Suprapubic skin (tissue), 4 donors: ENCODE measurements at regions not wholly inside any gene's neighbourhood (a gene's known extent, or its start where the extent isn't known, plus 50 kb on each side); places are given as distances from the start of the nearest gene placed in this dataset.

Experiments
- EP300 ChIP-seq: sonication (generic); formaldehyde crosslinking; IDR thresholded peaks from one replicate; pipeline ENCODE4 v1.6.1; 2017; ENCODE audit warnings: antibody characterized with exemption
- POLR2A ChIP-seq, 2 donors: fragments of 450-650 bp; IDR thresholded peaks; one replicate each; pipeline ENCODE4 v1.6.1; 2017; ENCODE audit warnings: antibody characterized with exemption in 2 of 2, mild to moderate bottlenecking in 2 of 2, moderate library complexity in 2 of 2
- POLR2AphosphoS5 ChIP-seq, 3 donors: sonication (generic); formaldehyde crosslinking; IDR thresholded peaks; one replicate each; pipeline ENCODE4 v1.6.1; 2017; ENCODE audit warnings: antibody characterized with exemption in 3 of 3
- TF ChIP-seq, protein P1 (sequence below), 2 donors: fragments of 200-600 bp in 1 of 2; fragments of 450-650 bp in 1 of 2; sonication (generic) in 1 of 2; IDR thresholded peaks; one replicate each; pipeline ENCODE4 v1.5.1; 2016 to 2019; ENCODE audit warnings: antibody characterized with exemption in 2 of 2, mild to moderate bottlenecking in 1 of 2, moderate library complexity in 1 of 2

DNA sequence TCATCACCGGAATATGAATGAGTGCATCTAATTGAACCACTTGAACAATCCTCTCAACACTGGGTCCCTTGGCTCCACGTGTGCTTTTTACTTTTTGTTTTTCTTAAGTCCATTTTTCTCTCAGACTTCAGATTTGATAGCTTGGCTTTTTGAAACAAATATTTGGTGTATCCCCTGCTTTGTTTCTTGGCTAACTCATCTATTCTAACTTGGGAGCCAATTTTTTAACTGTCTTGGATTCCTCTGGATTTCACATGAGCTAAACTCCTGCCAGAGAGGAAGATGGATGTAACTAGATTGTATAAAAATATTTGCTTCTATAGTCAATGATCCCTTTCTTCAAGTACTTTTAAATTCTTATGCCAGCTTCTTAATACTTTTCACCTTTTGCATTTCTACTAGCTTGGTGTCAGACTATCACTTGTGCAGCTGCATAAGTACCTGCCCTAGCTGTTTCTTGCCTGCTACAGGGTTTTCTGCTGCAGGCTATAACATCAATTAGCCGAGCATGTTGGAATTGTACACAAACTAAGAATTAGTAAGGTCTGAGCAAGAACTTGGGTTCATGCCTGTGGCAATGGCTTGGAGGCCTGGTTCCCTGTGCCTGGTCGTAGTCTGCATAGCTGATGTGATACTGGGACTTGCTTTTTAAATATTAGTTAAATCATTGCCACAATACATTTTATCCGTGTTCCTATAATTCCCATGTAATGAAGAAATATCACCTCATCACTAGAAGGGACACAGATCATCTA, 281.5 kb downstream of the EN1 start:
- TF ChIP-seq, protein P1, sequence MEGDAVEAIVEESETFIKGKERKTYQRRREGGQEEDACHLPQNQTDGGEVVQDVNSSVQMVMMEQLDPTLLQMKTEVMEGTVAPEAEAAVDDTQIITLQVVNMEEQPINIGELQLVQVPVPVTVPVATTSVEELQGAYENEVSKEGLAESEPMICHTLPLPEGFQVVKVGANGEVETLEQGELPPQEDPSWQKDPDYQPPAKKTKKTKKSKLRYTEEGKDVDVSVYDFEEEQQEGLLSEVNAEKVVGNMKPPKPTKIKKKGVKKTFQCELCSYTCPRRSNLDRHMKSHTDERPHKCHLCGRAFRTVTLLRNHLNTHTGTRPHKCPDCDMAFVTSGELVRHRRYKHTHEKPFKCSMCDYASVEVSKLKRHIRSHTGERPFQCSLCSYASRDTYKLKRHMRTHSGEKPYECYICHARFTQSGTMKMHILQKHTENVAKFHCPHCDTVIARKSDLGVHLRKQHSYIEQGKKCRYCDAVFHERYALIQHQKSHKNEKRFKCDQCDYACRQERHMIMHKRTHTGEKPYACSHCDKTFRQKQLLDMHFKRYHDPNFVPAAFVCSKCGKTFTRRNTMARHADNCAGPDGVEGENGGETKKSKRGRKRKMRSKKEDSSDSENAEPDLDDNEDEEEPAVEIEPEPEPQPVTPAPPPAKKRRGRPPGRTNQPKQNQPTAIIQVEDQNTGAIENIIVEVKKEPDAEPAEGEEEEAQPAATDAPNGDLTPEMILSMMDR (IDR thresholded peaks at IDR 0.05) = no peak
- no peak for TF ChIP-seq POLR2A (IDR thresholded peaks at IDR 0.05)
- TF ChIP-seq POLR2AphosphoS5 (IDR thresholded peaks at IDR 0.05) = no peak
- TF ChIP-seq EP300 = no peak
